ENCODE measurements at regions not wholly inside any gene's neighbourhood (a gene's known extent, or its start where the extent isn't known, plus 50 kb on each side); places are given as distances from the start of the nearest gene placed in this dataset.
"Not testable (repeated sequence)": the region's sequence is repeated elsewhere in the genome, so short reads cannot be mapped to it uniquely, and the experiment has no call there.

DNA sequence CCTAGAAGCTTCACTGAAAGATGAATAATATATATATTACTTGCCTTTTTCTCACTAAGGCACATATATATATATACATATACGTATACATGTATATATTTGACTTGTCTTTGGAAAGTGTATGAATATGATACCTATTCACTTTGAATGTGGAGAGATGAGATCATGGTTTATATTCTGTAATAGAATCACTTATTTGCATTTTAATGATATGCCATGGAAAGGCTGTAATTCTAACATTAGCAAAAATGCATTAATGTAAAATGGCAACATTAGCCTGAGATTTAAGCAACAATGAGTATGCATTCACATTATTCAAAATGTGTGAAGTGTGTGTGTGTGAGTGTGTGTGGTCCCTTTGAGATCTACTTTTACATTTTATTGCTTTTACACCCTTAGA is 54.5 kb upstream of the PRKD1 start:
- no peak for DNase-seq

DNA sequence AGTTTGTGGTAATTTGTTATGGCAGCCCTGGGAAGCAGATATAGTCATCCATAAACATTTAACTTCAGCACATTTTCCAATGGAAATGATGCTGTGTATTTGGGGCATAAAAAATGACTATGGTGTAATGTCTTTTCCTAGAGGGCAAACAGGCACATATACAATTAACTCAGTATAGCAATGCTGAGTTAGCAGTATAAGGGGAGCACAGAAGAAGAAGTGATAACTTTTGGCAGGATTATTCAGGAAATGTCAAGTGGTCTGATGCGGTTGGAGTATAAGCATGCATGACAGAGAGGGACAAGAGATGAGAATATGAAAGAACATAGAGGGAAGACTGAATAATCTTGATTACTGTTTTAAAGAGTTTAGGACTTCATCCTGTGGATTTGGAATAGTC is 55.3 kb upstream of the PRKD1 start:
- DNase-seq = no peak

DNA sequence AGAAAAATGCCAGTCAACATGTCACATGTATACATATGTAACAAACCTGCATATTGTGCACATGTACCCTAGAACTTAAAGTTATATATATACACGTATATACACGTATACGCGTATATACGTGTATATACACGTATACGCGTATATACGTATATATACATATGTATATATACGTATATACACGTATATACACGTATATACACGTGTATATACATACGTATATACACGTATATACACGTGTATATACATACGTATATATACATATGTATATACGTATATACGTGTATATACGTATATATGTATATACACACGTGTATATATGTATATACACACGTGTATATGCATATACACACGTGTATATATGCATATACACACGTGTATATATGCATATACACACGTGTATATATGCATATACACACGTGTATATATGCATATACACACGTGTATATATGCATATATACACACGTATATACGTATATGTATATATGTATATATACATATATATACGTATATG is 62.8 kb upstream of the PRKD1 start:
- not testable (repeated sequence) for DNase-seq

DNA sequence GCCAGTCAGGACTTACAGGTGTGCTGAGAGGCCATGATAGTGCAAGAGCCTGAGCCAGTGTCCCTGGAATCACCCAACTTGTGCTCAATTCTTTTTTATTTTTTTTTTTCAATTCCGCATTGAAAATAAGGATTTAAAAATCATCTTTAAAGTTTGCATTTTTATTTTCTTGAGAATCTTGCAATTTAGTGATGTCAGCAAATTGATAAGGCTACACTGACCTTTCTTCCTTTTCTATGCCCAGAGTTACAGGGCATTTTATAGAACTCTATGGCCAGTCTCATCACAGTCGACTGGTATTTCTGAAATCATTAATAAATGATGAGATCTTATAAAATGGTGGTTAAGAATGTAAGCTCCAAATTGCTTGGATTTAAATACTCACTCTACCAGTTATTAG is 63.3 kb upstream of the PRKD1 start:
- no peak for DNase-seq

- DNase-seq = no peak
Measured at GRCh38 chr14:29993143-29993542, 65.5 kb upstream of the PRKD1 start.

DNA sequence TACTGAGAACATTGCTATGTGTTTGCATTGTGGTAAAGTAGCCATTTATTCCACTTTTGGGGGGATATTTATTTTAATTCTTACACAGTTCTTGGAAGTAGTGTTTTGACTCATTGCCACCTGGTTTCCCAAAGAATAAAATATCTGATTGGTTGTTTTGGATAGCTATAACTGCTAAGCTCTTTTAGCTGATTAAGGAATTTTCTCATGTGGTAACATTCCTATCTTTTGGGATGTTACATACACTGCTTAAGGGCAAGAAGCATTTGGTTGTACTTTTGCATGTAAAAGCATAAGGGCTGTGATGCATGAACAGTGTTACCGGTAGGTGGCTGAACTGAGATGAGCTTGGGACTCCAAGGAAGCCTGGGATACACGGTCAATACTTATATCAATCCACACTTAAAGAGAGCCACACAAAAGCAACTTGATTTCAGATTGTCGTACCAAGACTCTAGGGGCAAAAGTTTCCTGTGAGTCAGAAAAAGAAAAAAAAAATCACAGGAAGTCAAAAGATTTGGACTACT is 71.4 kb upstream of the PRKD1 start:
- no peak for DNase-seq

GRCh38 chr14:30002859-30003258 is 75.2 kb upstream of the PRKD1 start:
- DNase-seq = no peak

DNA sequence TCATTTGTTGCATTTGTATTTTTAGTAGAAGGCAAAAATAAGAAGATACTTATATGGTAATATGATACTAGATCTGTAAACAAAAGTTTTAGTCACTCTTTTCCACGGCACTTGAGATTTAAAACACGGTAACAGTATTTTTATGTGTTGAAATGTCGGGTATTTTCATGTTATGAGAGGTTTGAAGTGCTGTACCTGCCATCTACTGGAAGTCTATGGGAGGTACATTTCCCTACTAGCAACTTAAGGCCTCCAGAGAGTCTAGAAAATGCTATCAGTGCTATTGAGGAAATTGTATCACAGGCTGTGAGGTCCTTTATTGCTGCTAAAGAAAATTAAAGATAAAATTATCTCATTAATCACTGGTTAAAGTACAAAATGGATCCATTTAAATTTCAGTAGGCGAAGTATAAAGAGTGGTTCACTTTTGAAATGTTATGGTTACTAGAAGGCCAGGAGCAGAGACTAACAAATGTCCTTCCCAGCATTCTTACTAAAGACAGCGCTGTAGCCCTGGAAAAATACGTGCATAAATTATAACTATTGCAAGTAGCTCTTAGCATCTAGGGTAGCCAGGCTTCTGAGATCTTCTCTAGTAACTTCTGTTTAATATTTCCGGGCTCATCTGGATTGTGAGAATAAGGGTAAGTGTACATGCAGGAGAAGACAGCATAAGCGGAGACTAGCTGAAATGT is 77.6 kb upstream of the PRKD1 start:
- DNase-seq = peak in 1 of 14 donors; percentile 2

GRCh38 chr14:30006695-30007094 is 79.0 kb upstream of the PRKD1 start:
- no peak for DNase-seq

- no peak for DNase-seq
Measured at GRCh38 chr14:30015489-30015888, 87.8 kb upstream of the PRKD1 start.

DNA sequence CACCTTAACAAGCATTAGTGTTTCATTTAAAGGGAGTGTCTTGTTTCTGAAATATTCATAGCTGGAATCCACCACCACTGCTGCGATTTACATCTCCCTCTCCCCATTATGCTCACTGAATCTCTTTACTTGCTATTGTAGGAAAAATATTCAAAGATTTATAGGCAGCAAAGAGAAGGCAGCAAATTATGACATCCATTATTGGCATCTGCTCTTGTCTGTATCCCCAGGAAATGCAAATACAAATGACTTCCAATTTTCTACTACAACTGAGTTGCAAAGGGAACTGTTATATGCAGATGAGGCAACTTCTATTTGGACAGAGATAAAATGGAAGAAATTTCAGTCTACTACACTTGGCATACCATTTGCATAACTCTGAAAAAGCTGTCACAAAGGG is 88.4 kb upstream of the PRKD1 start:
- no peak for DNase-seq

- no peak for DNase-seq
Measured at GRCh38 chr14:30017370-30017993, 89.8 kb upstream of the PRKD1 start.

DNA sequence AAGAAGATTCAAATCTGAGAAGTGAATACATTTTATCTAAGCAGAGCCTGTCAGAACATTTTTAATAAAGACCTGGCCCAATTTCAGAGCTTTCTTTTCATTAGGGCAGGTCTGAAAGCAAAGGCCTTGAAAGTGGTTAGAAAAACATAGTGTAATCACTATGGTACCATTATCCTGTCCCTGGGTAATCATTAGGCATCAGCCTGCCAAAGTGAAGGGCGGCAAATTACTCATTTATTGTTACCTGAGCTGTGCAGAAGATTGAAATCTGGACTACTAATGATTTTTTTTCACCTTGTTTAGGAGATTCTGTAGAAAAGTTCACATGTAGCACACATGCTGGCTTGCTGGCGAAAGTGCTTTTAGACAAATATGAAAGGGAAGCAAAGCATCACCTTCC is 92.6 kb upstream of the PRKD1 start:
- DNase-seq = no peak

DNA sequence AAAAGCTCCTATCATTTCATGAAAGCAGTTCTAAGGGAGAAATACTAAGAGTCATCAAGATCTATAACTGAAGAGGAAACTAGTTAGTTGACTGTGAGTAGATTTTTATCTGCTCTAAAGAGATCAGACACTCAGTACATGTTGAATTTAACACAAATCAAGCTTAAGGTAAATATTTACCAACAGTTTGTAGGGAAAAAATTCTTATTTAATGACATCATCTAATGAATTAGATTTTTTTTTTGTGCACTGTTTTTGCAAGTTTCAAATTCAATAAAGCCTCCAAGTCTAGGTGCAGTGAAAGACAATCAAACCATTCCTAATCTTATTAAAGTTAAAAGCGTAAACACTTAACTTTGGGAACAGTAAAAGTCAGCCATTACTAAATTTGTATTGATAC is 93.0 kb upstream of the PRKD1 start:
- no peak for DNase-seq

DNA sequence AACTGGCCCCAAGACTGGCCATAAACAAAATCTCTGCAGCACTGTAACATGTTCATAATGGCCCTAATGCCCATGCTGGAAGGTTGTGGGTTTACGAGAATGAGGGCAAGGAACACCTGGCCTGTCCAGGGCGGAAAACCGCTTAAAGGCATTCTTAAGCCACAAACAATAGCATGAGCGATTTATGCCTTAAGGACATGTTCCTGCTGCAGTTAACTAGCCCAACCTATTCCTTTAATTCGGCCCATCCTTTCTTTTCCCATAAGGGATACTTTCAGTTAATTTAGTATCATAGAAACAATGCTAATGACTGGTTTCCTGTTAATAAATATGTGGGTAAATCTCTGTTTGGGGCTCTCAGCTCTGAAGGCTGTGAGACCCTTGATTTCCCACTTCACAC is 95.7 kb upstream of the PRKD1 start:
- DNase-seq = not testable (repeated sequence)

GRCh38 chr14:30034152-30034551 is 106.5 kb upstream of the PRKD1 start:
- no peak for DNase-seq

GRCh38 chr14:30035361-30035760 is 107.7 kb upstream of the PRKD1 start:
- no peak for DNase-seq

DNA sequence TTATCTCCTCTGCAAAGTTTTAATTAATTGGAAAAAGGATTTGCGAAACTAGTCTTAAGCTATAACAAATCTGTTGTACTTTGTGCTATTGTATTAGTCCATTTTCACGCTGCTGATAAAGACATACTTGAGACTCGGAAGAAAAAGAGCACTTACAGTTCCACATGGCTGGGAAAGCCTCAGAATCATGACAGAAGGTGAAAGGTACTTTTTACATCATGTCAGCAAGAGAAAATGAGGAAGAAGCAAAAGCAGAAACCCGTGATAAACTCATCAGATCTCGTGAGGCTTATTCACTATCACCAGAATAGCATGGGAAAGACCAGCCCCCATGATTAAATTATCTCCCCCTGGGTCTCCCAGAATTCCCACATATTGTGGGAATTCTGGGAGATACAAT is 118.1 kb upstream of the PRKD1 start:
- DNase-seq = no peak

GRCh38 chr14:30053103-30053502 is 125.5 kb upstream of the PRKD1 start:
- peak in 6 of 14 donors; percentile 1 to 19 (median 5) for DNase-seq

DNA sequence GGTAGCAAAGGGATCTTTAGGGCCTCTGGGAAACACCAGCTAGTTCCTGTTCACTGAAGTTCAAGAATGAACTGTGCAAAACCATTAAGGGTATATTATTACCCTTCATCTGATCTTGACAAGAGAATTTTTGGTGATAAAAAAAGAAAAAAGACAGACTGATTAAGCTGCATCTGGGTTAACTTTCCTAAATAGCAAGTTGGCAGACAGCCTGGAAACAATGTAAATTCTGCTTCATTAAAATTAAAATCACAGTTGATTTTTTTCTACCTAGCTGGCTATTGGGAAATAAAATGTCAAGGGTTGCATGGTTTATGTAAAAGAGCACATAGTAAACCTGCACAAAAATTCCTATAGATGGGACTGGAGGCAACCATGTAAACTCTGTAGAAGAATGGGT is 126.6 kb upstream of the PRKD1 start:
- no peak for DNase-seq

GRCh38 chr14:30058401-30058800 is 130.8 kb upstream of the PRKD1 start:
- DNase-seq = no peak

DNA sequence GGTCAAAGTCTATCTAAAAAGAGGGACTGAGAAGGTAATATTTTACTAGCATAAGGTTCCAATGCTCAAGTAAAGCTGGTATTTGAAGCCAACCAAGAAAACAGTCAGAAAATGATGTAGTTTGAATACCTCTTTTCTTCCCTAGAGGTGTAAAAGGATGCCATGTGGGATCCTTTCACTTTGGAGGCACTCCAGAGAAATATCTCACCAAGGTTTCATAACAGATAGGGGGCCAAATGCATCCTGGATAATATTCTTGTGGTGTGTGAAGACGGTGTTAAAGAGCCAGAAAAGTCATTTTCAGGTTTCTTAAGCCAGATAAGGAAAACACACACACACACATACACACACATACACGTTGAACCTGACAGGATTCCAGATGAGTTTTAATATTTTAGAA is 136.1 kb upstream of the PRKD1 start:
- no peak for DNase-seq

DNA sequence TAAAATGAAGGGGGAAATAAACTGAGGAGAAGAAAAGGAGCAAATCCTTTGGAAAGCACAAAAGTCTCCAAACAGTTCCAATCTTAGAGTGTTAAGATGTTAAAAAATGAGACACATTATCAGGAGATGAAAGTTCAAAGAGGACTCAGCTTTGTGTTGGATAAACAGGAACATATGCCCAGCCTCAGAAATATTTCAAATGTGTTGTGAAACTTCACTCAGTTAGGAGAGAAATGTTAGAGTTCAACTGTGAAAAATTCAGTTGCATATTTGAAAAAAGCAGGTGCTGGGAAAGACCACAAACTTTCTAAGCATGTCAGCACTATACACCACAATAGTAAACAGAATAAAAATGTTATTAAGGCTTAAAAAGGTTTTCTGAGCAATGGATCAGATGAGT is 136.8 kb upstream of the PRKD1 start:
- no peak for DNase-seq

DNA sequence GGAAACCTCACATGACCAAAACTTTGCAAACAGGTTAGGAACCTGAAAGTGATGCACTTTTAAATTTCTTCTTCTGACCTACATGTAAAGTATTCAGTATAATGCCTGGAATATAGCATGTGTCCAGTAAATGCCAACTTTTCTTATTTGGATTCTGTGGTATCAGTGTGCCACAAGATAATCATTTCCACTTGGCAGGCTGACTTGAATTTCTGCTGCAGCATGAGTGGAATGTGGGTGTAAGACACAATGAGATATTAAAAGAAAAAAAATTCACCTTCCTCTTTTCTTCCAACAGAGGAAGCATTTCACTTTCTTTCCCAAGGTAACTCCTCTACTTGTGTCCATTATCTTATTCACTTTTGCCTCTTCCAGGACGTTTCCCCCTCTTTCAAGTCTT is 141.9 kb upstream of the PRKD1 start:
- DNase-seq = no peak
